T-helper 2 cell (primary cell): ENCODE measurements at regions not wholly inside any gene's neighbourhood (a gene's known extent, or its start where the extent isn't known, plus 50 kb on each side); places are given as distances from the start of the nearest gene placed in this dataset.

Experiments used
- DNase-seq, 5 experiments: peaks; one replicate each; pipeline versions ENCODE4 v3.0.0 to v3.0.0-alpha.2; 2012 to 2022

- DNase-seq: no peak
Observed at GRCh38 chr12:114919479-114919878, 235.5 kb upstream of the TBX3 start.

- DNase-seq: no peak
Observed at GRCh38 chr12:114918535-114919233, 234.7 kb upstream of the TBX3 start.

GRCh38 chr12:114917953-114918352, 234.0 kb upstream of the TBX3 start:
- no peak for DNase-seq

- no peak for DNase-seq
Observed at GRCh38 chr12:114917307-114917706, 233.3 kb upstream of the TBX3 start.

GRCh38 chr12:114916541-114916940, 232.6 kb upstream of the TBX3 start:
- no peak for DNase-seq

- no peak for DNase-seq
Observed at GRCh38 chr12:114916124-114916523, 232.1 kb upstream of the TBX3 start.

- DNase-seq: no peak
Observed at GRCh38 chr12:114913871-114914801, 230.2 kb upstream of the TBX3 start.

- no peak for DNase-seq
Observed at GRCh38 chr12:114912811-114913210, 228.8 kb upstream of the TBX3 start.

- no peak for DNase-seq
Observed at GRCh38 chr12:114911196-114911595, 227.2 kb upstream of the TBX3 start.

GRCh38 chr12:114904254-114905003, 220.5 kb upstream of the TBX3 start:
- no peak for DNase-seq

- no peak for DNase-seq
Observed at GRCh38 chr12:114903083-114903691, 219.2 kb upstream of the TBX3 start.

GRCh38 chr12:114902665-114903064, 218.7 kb upstream of the TBX3 start:
- DNase-seq: no peak

GRCh38 chr12:114901316-114901715, 217.3 kb upstream of the TBX3 start:
- no peak for DNase-seq

GRCh38 chr12:114898159-114898558, 214.2 kb upstream of the TBX3 start:
- no peak for DNase-seq

- DNase-seq: no peak
Observed at GRCh38 chr12:114895827-114896226, 211.9 kb upstream of the TBX3 start.

GRCh38 chr12:114895081-114895480, 211.1 kb upstream of the TBX3 start:
- DNase-seq: no peak

GRCh38 chr12:114894076-114894475, 210.1 kb upstream of the TBX3 start:
- no peak for DNase-seq

- no peak for DNase-seq
Observed at GRCh38 chr12:114888928-114889584, 205.1 kb upstream of the TBX3 start.

GRCh38 chr12:114888448-114888847, 204.5 kb upstream of the TBX3 start:
- no peak for DNase-seq

GRCh38 chr12:114885501-114885900, 201.5 kb upstream of the TBX3 start:
- DNase-seq: no peak

GRCh38 chr12:114884575-114884974, 200.6 kb upstream of the TBX3 start:
- no peak for DNase-seq

GRCh38 chr12:114882083-114882482, 198.1 kb upstream of the TBX3 start:
- no peak for DNase-seq
